H9 (cell line): ENCODE measurements at regions not wholly inside any gene's neighbourhood (a gene's known extent, or its start where the extent isn't known, plus 50 kb on each side); places are given as distances from the start of the nearest gene placed in this dataset.

Experiments used
- DNase-seq: peaks from one replicate; pipeline ENCODE4 v3.0.0-alpha.2; 2017
- H2AFZ ChIP-seq: one replicate; pipeline ENCODE4 v1.6.1; 2013; ENCODE audit warnings: mild to moderate bottlenecking, low read length, control low read depth, moderate library complexity
- H2AK5ac ChIP-seq: 2 replicates; pipeline ENCODE4 v1.6.1; 2013; ENCODE audit warnings: low read length, control low read depth, mixed read lengths; ENCODE audit not compliant: insufficient read length
- H2BK120ac ChIP-seq: one replicate; pipeline ENCODE4 v1.6.1; 2013; ENCODE audit warnings: low read depth, mild to moderate bottlenecking, low read length, control low read depth, inconsistent platforms; ENCODE audit not compliant: poor library complexity, severe bottlenecking
- H2BK12ac ChIP-seq: 2 replicates; pipeline ENCODE4 v1.6.1; 2013; ENCODE audit warnings: low read length, control low read depth, mixed read lengths, low read depth; ENCODE audit not compliant: insufficient read length
- H2BK15ac ChIP-seq: 2 replicates; pipeline ENCODE4 v1.6.1; 2013; ENCODE audit warnings: low read depth, low read length, control low read depth
- H2BK20ac ChIP-seq: one replicate; pipeline ENCODE4 v1.6.1; 2013; ENCODE audit warnings: low read depth, mild to moderate bottlenecking, low read length, control low read depth, inconsistent platforms; ENCODE audit not compliant: poor library complexity, severe bottlenecking
- H2BK5ac ChIP-seq: 2 replicates; pipeline ENCODE4 v1.6.1; 2013; ENCODE audit warnings: low read length, control low read depth, mixed read lengths; ENCODE audit not compliant: insufficient read length
- H3K14ac ChIP-seq: 2 replicates; pipeline ENCODE4 v1.6.1; 2013; ENCODE audit warnings: low read length, control low read depth; ENCODE audit not compliant: insufficient read depth
- H3K18ac ChIP-seq: 2 replicates; pipeline ENCODE4 v1.6.1; 2013; ENCODE audit warnings: low read depth, mild to moderate bottlenecking, mixed read lengths, low read length, control low read depth; ENCODE audit not compliant: insufficient read length
- H3K23ac ChIP-seq: 2 replicates; pipeline ENCODE4 v1.6.1; 2013; ENCODE audit warnings: low read length, control low read depth, mixed read lengths, low read depth; ENCODE audit not compliant: insufficient read length
- H3K23me2 ChIP-seq: 2 replicates; pipeline ENCODE4 v1.6.1; 2013; ENCODE audit warnings: low read depth, mild to moderate bottlenecking, mixed read lengths, low read length, control low read depth; ENCODE audit not compliant: insufficient read length, poor library complexity, severe bottlenecking
- H3K27ac ChIP-seq: 2 replicates; pipeline ENCODE4 v1.5.1; 2013; ENCODE audit warnings: low read length, control low read depth, mixed read lengths, low read depth; ENCODE audit not compliant: insufficient read length
- H3K27me3 ChIP-seq: 2 replicates; pipeline ENCODE4 v1.6.1; 2013; ENCODE audit warnings: low read length, control low read depth, inconsistent platforms; ENCODE audit not compliant: insufficient read depth
- H3K4ac ChIP-seq: 2 replicates; pipeline ENCODE4 v1.6.1; 2013; ENCODE audit warnings: low read depth, mild to moderate bottlenecking, control low read depth, inconsistent platforms, low read length, moderate library complexity
- H3K4me1 ChIP-seq: 2 replicates; pipeline ENCODE4 v1.6.1; 2013; ENCODE audit warnings: low read length, control low read depth, inconsistent platforms; ENCODE audit not compliant: insufficient read depth
- H3K4me2 ChIP-seq: 2 replicates; pipeline ENCODE4 v1.6.1; 2013; ENCODE audit warnings: low read length, control low read depth, mixed read lengths; ENCODE audit not compliant: insufficient read length, insufficient read depth
- H3K56ac ChIP-seq: 2 replicates; pipeline ENCODE4 v1.6.1; 2013; ENCODE audit warnings: low read depth, mild to moderate bottlenecking, mixed read lengths, low read length, control low read depth; ENCODE audit not compliant: insufficient read length
- H3K79me1 ChIP-seq: 2 replicates; pipeline ENCODE4 v1.6.1; 2013; ENCODE audit warnings: low read depth, mild to moderate bottlenecking, moderate library complexity, low read length, control low read depth, inconsistent platforms; ENCODE audit not compliant: insufficient read depth, poor library complexity, severe bottlenecking
- H3K79me2 ChIP-seq: 2 replicates; pipeline ENCODE4 v1.6.1; 2013; ENCODE audit warnings: low read length, control low read depth, inconsistent platforms; ENCODE audit not compliant: insufficient read depth
- H3K9ac ChIP-seq: 2 replicates; pipeline ENCODE4 v1.6.1; 2013; ENCODE audit warnings: low read length, control low read depth, mixed read lengths; ENCODE audit not compliant: insufficient read length; ENCODE audit errors: extremely low read depth
- H3K9me3 ChIP-seq: one replicate; pipeline ENCODE4 v1.6.1; 2013; ENCODE audit warnings: low read depth, low read length, inconsistent platforms; ENCODE audit not compliant: control insufficient read depth
- H3T11ph ChIP-seq: one replicate; pipeline ENCODE4 v1.6.1; 2013; ENCODE audit warnings: mild to moderate bottlenecking, low read length, control low read depth, inconsistent platforms
- H4K20me1 ChIP-seq: one replicate; pipeline ENCODE4 v1.6.1; 2013; ENCODE audit not compliant: control insufficient read depth, insufficient read length, insufficient read depth
- H4K5ac ChIP-seq: 2 replicates; pipeline ENCODE4 v1.6.1; 2013; ENCODE audit warnings: low read depth, mild to moderate bottlenecking, mixed read lengths, low read length, control low read depth; ENCODE audit not compliant: insufficient read length
- H4K8ac ChIP-seq: replicated peaks from 2 replicates; pipeline ENCODE4 v1.6.1; 2013; ENCODE audit warnings: low read length, control low read depth, mixed read lengths, low read depth; ENCODE audit not compliant: insufficient read length
- H4K91ac ChIP-seq: 2 replicates; pipeline ENCODE4 v1.6.1; 2013; ENCODE audit warnings: low read depth, mild to moderate bottlenecking, moderate library complexity, mixed read lengths, low read length, control low read depth; ENCODE audit not compliant: insufficient read length
- H3K27ac Mint-ChIP-seq, 3 experiments: 2 replicates in 2 of 3; 3 replicates in 1 of 3; pipeline ENCODE4 v1.8.0; 2020 to 2021; ENCODE audit warnings: mixed read lengths in 3 of 3, mild to moderate bottlenecking in 1 of 3, moderate library complexity in 1 of 3
- H3K27me3 Mint-ChIP-seq: 2 replicates; pipeline ENCODE4 v1.8.0; 2021; ENCODE audit warnings: low read depth, mild to moderate bottlenecking, moderate library complexity, mixed read lengths
- H3K36me3 Mint-ChIP-seq, 3 experiments: 2 replicates in 2 of 3; 3 replicates in 1 of 3; pipeline ENCODE4 v1.8.0; 2020 to 2021; ENCODE audit warnings: low read depth in 3 of 3, mixed read lengths in 3 of 3; ENCODE audit not compliant: insufficient read depth in 1 of 3
- H3K4me1 Mint-ChIP-seq, 2 experiments: 2 replicates each; pipeline ENCODE4 v1.8.0; 2020; ENCODE audit warnings: mixed read lengths in 2 of 2
- H3K4me3 Mint-ChIP-seq, 2 experiments: 2 replicates in 1 of 2; 3 replicates in 1 of 2; pipeline ENCODE4 v1.8.0; 2020 to 2021; ENCODE audit warnings: mild to moderate bottlenecking in 2 of 2, mixed read lengths in 2 of 2, moderate library complexity in 1 of 2
- H3K9me3 Mint-ChIP-seq, 2 experiments: 2 replicates in 1 of 2; 3 replicates in 1 of 2; pipeline ENCODE4 v1.8.0; 2020; ENCODE audit warnings: mild to moderate bottlenecking in 2 of 2, mixed read lengths in 2 of 2, moderate library complexity in 1 of 2
- CTCF ChIP-seq: fragments of 200-600 bp; sonication (generic); conservative IDR thresholded peaks from 3 replicates; pipeline ENCODE4 v1.8.0; 2021; ENCODE audit warnings: antibody characterized with exemption, mild to moderate bottlenecking
- WGBS: extraction: QIAGEN DNeasy Blood & Tissue Kit; methylation state at CpG from one replicate; pipeline ENCODE4 v1.1.7; 2013; ENCODE audit warnings: missing lambda C conversion rate, low lambda C conversion rate, mixed read lengths; ENCODE audit not compliant: insufficient read length; ENCODE audit errors: extremely low coverage; 5-methylcytosine and 5-hydroxymethylcytosine counted together

GRCh38 chr17:77706938-77707337 lies 251.6 kb upstream of the TNRC6C start:
- H3K79me2 ChIP-seq, result no peaks in the 10 kb centered on the region
- no peaks in the 10 kb centered on the region; the same call in 1 of the 2 replicates for H3K27me3 ChIP-seq
- H3K79me1 ChIP-seq, result no peaks in the 10 kb centered on the region
- no peak overlapping the region for H2BK15ac ChIP-seq
- TF ChIP-seq CTCF, result no peak
- no peak overlapping the region for H3K14ac ChIP-seq
- no peak overlapping the region for H4K91ac ChIP-seq
- H2BK5ac ChIP-seq, result no peak overlapping the region
- H4K8ac ChIP-seq, result no peak overlapping the region
- no peak overlapping the region for H3K4ac ChIP-seq
- peaks cover 15% of the 10 kb centered on the region for H3K9me3 ChIP-seq
- no peak overlapping the region for H2BK120ac ChIP-seq
- Mint-ChIP-seq H3K4me3 (no peak overlapping the region), H3K27ac (no peak overlapping the region), H3K9me3 (peaks cover 59 to 60% of the 10 kb centered on the region in 2 experiments), H3K4me1 (peaks cover 30 to 33% of the 10 kb centered on the region in 2 experiments), H3K27me3 (peaks cover 71% of the 10 kb centered on the region), H3K36me3 (peaks cover 23 to 59% (median 27%) of the 10 kb centered on the region in 3 experiments)
- H3T11ph ChIP-seq, result no peak overlapping the region
- peak; percentile 11 for DNase-seq
- no peak overlapping the region for H2AK5ac ChIP-seq
- H3K18ac ChIP-seq, result no peak overlapping the region
- peaks cover 1% of the 10 kb centered on the region; the same call in 1 of the 2 replicates for H3K4me1 ChIP-seq
- no peak overlapping the region for H2BK20ac ChIP-seq
- no peak overlapping the region for H4K5ac ChIP-seq
- no peak overlapping the region for H2AFZ ChIP-seq
- H3K27ac ChIP-seq, result no peak overlapping the region
- no CpG with 5 or more reads among the region's 6 CpGs for WGBS
- no peak overlapping the region for H3K23ac ChIP-seq
- no peak overlapping the region for H3K56ac ChIP-seq
- no peaks in the 10 kb centered on the region for H3K23me2 ChIP-seq
- no peaks in the 10 kb centered on the region for H4K20me1 ChIP-seq
- H2BK12ac ChIP-seq, result no peak overlapping the region
- no peak overlapping the region for H3K9ac ChIP-seq
- no peak overlapping the region for H3K4me2 ChIP-seq
